Ecto neural progenitor cell (in vitro differentiated cells): ENCODE measurements at regions not wholly inside any gene's neighbourhood (a gene's known extent, or its start where the extent isn't known, plus 50 kb on each side); places are given as distances from the start of the nearest gene placed in this dataset.
"Not testable (repeated sequence)": the region's sequence is repeated elsewhere in the genome, so short reads cannot be mapped to it uniquely, and the experiment has no call there.

Experiments
- DNase-seq: peaks from one replicate; pipeline ENCODE4 v3.0.0-alpha.2; 2018; ENCODE audit warnings: low spot score

- no peak for DNase-seq
Measured at GRCh38 chrX:125505207-125505606, 185.5 kb downstream of the TEX13C start.

GRCh38 chrX:125507119-125507518 lies 187.4 kb downstream of the TEX13C start:
- no peak for DNase-seq

- DNase-seq, result no peak
Measured at GRCh38 chrX:125520029-125520428, 200.4 kb downstream of the TEX13C start.

GRCh38 chrX:125522752-125523151 lies 203.1 kb downstream of the TEX13C start:
- no peak for DNase-seq

- no peak for DNase-seq
Measured at GRCh38 chrX:125532411-125533089, 212.9 kb downstream of the TEX13C start.

- DNase-seq, result no peak
Measured at GRCh38 chrX:125533352-125533751, 213.7 kb downstream of the TEX13C start.

GRCh38 chrX:125544031-125544660 lies 224.5 kb downstream of the TEX13C start:
- DNase-seq, result no peak

GRCh38 chrX:125544856-125545255 lies 225.2 kb downstream of the TEX13C start:
- DNase-seq, result no peak

GRCh38 chrX:125577479-125577878 lies 257.8 kb downstream of the TEX13C start:
- DNase-seq, result no peak

GRCh38 chrX:125604448-125604847 lies 284.8 kb downstream of the TEX13C start:
- no peak for DNase-seq

GRCh38 chrX:125605145-125605544 lies 285.5 kb downstream of the TEX13C start:
- DNase-seq, result no peak

GRCh38 chrX:125614591-125615343 lies 295.1 kb downstream of the TEX13C start:
- DNase-seq, result not testable (repeated sequence)

GRCh38 chrX:125620715-125621587 lies 301.3 kb downstream of the TEX13C start:
- DNase-seq, result no peak

- no peak for DNase-seq
Measured at GRCh38 chrX:125621588-125621927, 301.9 kb downstream of the TEX13C start.

- no peak for DNase-seq
Measured at GRCh38 chrX:125622899-125623298, 303.2 kb downstream of the TEX13C start.

GRCh38 chrX:125627676-125628075 lies 308.0 kb downstream of the TEX13C start:
- no peak for DNase-seq

GRCh38 chrX:125628435-125628834 lies 308.8 kb downstream of the TEX13C start:
- DNase-seq, result no peak

GRCh38 chrX:125641405-125641804 lies 321.7 kb downstream of the TEX13C start:
- DNase-seq, result no peak

- no peak for DNase-seq
Measured at GRCh38 chrX:125646195-125646594, 326.5 kb downstream of the TEX13C start.

GRCh38 chrX:125651426-125651825 lies 331.8 kb downstream of the TEX13C start:
- no peak for DNase-seq

GRCh38 chrX:125654501-125654900 lies 334.8 kb downstream of the TEX13C start:
- DNase-seq, result no peak

GRCh38 chrX:125673758-125674157 lies 354.1 kb downstream of the TEX13C start:
- no peak for DNase-seq
